ENCODE measurements at regions not wholly inside any gene's neighbourhood (a gene's known extent, or its start where the extent isn't known, plus 50 kb on each side); places are given as distances from the start of the nearest gene placed in this dataset.

- DNase-seq (ENCODE audit: low spot score): peak; percentile 83
- peak; percentile 97 for ATAC-seq
Observed at GRCh38 chr1:88180449-88181108, 503.5 kb upstream of the PKN2 start.

- ATAC-seq: no peak
Observed at GRCh38 chr1:88186911-88187310, 497.2 kb upstream of the PKN2 start.

GRCh38 chr1:88188038-88188437 is 496.0 kb upstream of the PKN2 start:
- DNase-seq (ENCODE audit: low spot score): no peak
- no peak for ATAC-seq

More at GRCh38 chr1:88186911-88187310, 497.2 kb upstream of the PKN2 start:
- no peak for DNase-seq (ENCODE audit: low spot score)

GRCh38 chr1:88189525-88189924 is 494.5 kb upstream of the PKN2 start:
- DNase-seq (ENCODE audit: low spot score) (no peak), ATAC-seq (no peak)

- DNase-seq (ENCODE audit: low spot score) (no peak), ATAC-seq (no peak)
Observed at GRCh38 chr1:88191917-88192316, 492.2 kb upstream of the PKN2 start.

- DNase-seq (ENCODE audit: low spot score) (no peak), ATAC-seq (no peak)
Observed at GRCh38 chr1:88194542-88194941, 489.5 kb upstream of the PKN2 start.

- DNase-seq (ENCODE audit: low spot score) (no peak), ATAC-seq (no peak)
Observed at GRCh38 chr1:88200545-88200944, 483.5 kb upstream of the PKN2 start.

GRCh38 chr1:88204111-88204510 is 480.0 kb upstream of the PKN2 start:
- DNase-seq (ENCODE audit: low spot score) (no peak), ATAC-seq (no peak)

GRCh38 chr1:88204612-88205167 is 479.4 kb upstream of the PKN2 start:
- no peak for ATAC-seq
- no peak for DNase-seq (ENCODE audit: low spot score)

GRCh38 chr1:88208389-88208788 is 475.7 kb upstream of the PKN2 start:
- DNase-seq (ENCODE audit: low spot score): no peak
- ATAC-seq: no peak

- DNase-seq (ENCODE audit: low spot score) (no peak), ATAC-seq (no peak)
Observed at GRCh38 chr1:88210103-88210787, 473.8 kb upstream of the PKN2 start.

GRCh38 chr1:88216441-88216840 is 467.6 kb upstream of the PKN2 start:
- DNase-seq (ENCODE audit: low spot score): no peak
- peak; percentile 34 for ATAC-seq

- ATAC-seq (no peak), DNase-seq (ENCODE audit: low spot score) (no peak)
Observed at GRCh38 chr1:88217386-88217785, 466.7 kb upstream of the PKN2 start.

GRCh38 chr1:88219521-88219920 is 464.6 kb upstream of the PKN2 start:
- no peak for DNase-seq (ENCODE audit: low spot score)
- ATAC-seq: no peak

- no peak for ATAC-seq
Observed at GRCh38 chr1:88221411-88221810, 462.7 kb upstream of the PKN2 start.

GRCh38 chr1:88224906-88225305 is 459.2 kb upstream of the PKN2 start:
- DNase-seq (ENCODE audit: low spot score): no peak
- ATAC-seq: no peak

More at GRCh38 chr1:88221411-88221810, 462.7 kb upstream of the PKN2 start:
- DNase-seq (ENCODE audit: low spot score): no peak

GRCh38 chr1:88228114-88228513 is 456.0 kb upstream of the PKN2 start:
- ATAC-seq (no peak), DNase-seq (ENCODE audit: low spot score) (no peak)

GRCh38 chr1:88230126-88230525 is 453.9 kb upstream of the PKN2 start:
- ATAC-seq (no peak), DNase-seq (ENCODE audit: low spot score) (no peak)

- ATAC-seq: no peak
- no peak for DNase-seq (ENCODE audit: low spot score)
Observed at GRCh38 chr1:88237058-88237457, 447.0 kb upstream of the PKN2 start.

- ATAC-seq (no peak), DNase-seq (ENCODE audit: low spot score) (no peak)
Observed at GRCh38 chr1:88239205-88239604, 444.9 kb upstream of the PKN2 start.

GRCh38 chr1:88247666-88248065 is 436.4 kb upstream of the PKN2 start:
- no peak for DNase-seq (ENCODE audit: low spot score)
- ATAC-seq: no peak

GRCh38 chr1:88250915-88251314 is 433.2 kb upstream of the PKN2 start:
- ATAC-seq (no peak), DNase-seq (ENCODE audit: low spot score) (no peak)

All from left lobe of liver (tissue), 2 donors.